K562 (cell line): ENCODE measurements at regions not wholly inside any gene's neighbourhood (a gene's known extent, or its start where the extent isn't known, plus 50 kb on each side); places are given as distances from the start of the nearest gene placed in this dataset.

Experiments
- ATAC-seq: fragments of 200-7000 bp; cut with Tn5 transposase; 3 replicates; pipeline ENCODE4 v1.9.1; 2020; ENCODE audit warnings: moderate library complexity
- BruUV-seq: library from RNA; stranded (reverse); fragments of 400-500 nt; replicated peaks from 2 replicates; lab custom pipeline; 2021; lab: Mats Ljungman, UMichigan
- CTCF ChIA-PET: fragments of 300-600 bp; formaldehyde crosslinking; extraction: SDS; loops from one replicate; lab custom pipeline; 2021; ENCODE audit warnings: low intra/inter-chr PET ratio; lab: Yijun Ruan, JAX
- POLR2A ChIA-PET: fragments of 300-600, 350-650 bp; sonication (Branson Sonifier 250); formaldehyde crosslinking; extraction: SDS; loops from one replicate; lab custom pipeline; 2021; ENCODE audit warnings: antibody characterized with exemption, inconsistent platforms; lab: Yijun Ruan, JAX
- DNase-seq, 4 experiments: peaks; one replicate each; pipeline versions ENCODE4 v3.0.0 to v3.0.0-alpha.2; 2011 to 2018; ENCODE audit warnings: low spot score in 3 of 4, mixed read lengths in 3 of 4; ENCODE audit errors: extremely low read depth in 1 of 4
- FAIRE-seq: peaks from 2 replicates; lab custom pipeline; 2011; peaks lifted over from hg19 to GRCh38; lab: Jason Lieb, UNC
- H2AFZ ChIP-seq: 2 replicates; pipeline ENCODE4 v1.6.0; 2011; ENCODE audit warnings: low read depth, low read length, control low read depth, inconsistent platforms
- H3K27ac ChIP-seq: fragments of 200-600 bp; 3 replicates; pipeline ENCODE4 v1.8.0; 2011; ENCODE audit warnings: low read depth, mild to moderate bottlenecking, control low read depth, inconsistent platforms, low read length, moderate library complexity, mixed read lengths; ENCODE audit errors: extremely low read depth
- H3K27me3 ChIP-seq, 2 experiments: fragments of 300-600 bp in 1 of 2; 2 replicates in 1 of 2; 3 replicates in 1 of 2; pipeline versions ENCODE4 v1.6.0 to v1.8.0; 2011; ENCODE audit warnings: inconsistent platforms in 2 of 2, low read length in 2 of 2, mild to moderate bottlenecking in 1 of 2, mixed read lengths in 1 of 2, moderate library complexity in 1 of 2; ENCODE audit not compliant: control insufficient read depth in 2 of 2, insufficient read depth in 2 of 2
- H3K36me3 ChIP-seq: fragments of 300-600 bp; 3 replicates; pipeline ENCODE4 v1.8.0; 2011; ENCODE audit warnings: mild to moderate bottlenecking, low read length, inconsistent platforms; ENCODE audit not compliant: control insufficient read depth, insufficient read depth
- H3K4me1 ChIP-seq, 2 experiments: fragments of 200-600 bp in 1 of 2; replicated peaks in 1 of 2; 2 replicates in 1 of 2; 3 replicates in 1 of 2; pipeline versions ENCODE4 v1.5.1 to v1.8.0; 2011; ENCODE audit warnings: inconsistent platforms in 2 of 2, low read length in 2 of 2, mild to moderate bottlenecking in 1 of 2, mixed read lengths in 1 of 2, moderate library complexity in 1 of 2; ENCODE audit not compliant: control insufficient read depth in 2 of 2, insufficient read depth in 2 of 2
- H3K4me2 ChIP-seq: 2 replicates; pipeline ENCODE4 v1.6.1; 2011; ENCODE audit warnings: low read length, control low read depth, inconsistent platforms, mixed read lengths; ENCODE audit not compliant: insufficient read depth
- H3K4me3 ChIP-seq: fragments of 200-600 bp; sonication (generic), shearing (Covaris generic); 2 replicates; pipeline ENCODE4 v1.5.1; 2016; ENCODE audit warnings: control low read depth, inconsistent platforms
- H3K79me2 ChIP-seq: fragments of 200-600 bp; 3 replicates; pipeline ENCODE4 v1.8.0; 2011; ENCODE audit warnings: low read length, inconsistent platforms; ENCODE audit not compliant: control insufficient read depth, insufficient read depth
- H3K9ac ChIP-seq, 2 experiments: 2 replicates each; pipeline versions ENCODE4 v1.6.0 to v1.6.1; 2011; ENCODE audit warnings: low read depth in 2 of 2, low read length in 2 of 2, control low read depth in 1 of 2, inconsistent platforms in 1 of 2, mild to moderate bottlenecking in 1 of 2, mixed read lengths in 1 of 2; ENCODE audit not compliant: insufficient read depth in 1 of 2
- H3K9me1 ChIP-seq: one replicate; pipeline ENCODE4 v1.6.0; 2011; ENCODE audit warnings: inconsistent platforms, mild to moderate bottlenecking, low read length, moderate library complexity; ENCODE audit not compliant: control insufficient read depth, insufficient read depth
- H3K9me3 ChIP-seq: replicated peaks from 2 replicates; pipeline ENCODE4 v1.5.1; 2011; ENCODE audit warnings: low read depth, low read length, inconsistent platforms; ENCODE audit not compliant: control insufficient read depth, insufficient read depth
- H4K20me1 ChIP-seq: replicated peaks from 2 replicates; pipeline ENCODE4 v1.6.1; 2011; ENCODE audit warnings: low read length, inconsistent platforms, mixed read lengths; ENCODE audit not compliant: control insufficient read depth, insufficient read depth
- C11orf30 ChIP-seq: fragments of 450-650 bp; IDR thresholded peaks from 2 replicates; pipeline ENCODE4 v1.6.1; 2016; ENCODE audit warnings: low read depth, mild to moderate bottlenecking
- FOXA3 ChIP-seq, 2 experiments: fragments of 450-650 bp in 1 of 2; sonication (generic) in 1 of 2; formaldehyde crosslinking; IDR thresholded peaks in 1 of 2; conservative IDR thresholded peaks in 1 of 2; 2 replicates each; pipeline versions ENCODE4 v1.4.0 to v1.8.0; 2020 to 2022; ENCODE audit warnings: mild to moderate bottlenecking in 2 of 2, missing genetic modification reagents in 1 of 2
- GTF2F1 ChIP-seq: IDR thresholded peaks from 2 replicates; pipeline ENCODE4 v1.6.1; 2011; ENCODE audit warnings: low read depth, low read length, improper control_type of control experiment
- MAFG ChIP-seq: fragments of 450-650 bp; conservative IDR thresholded peaks from 2 replicates; pipeline ENCODE4 v1.6.1; 2016; ENCODE audit warnings: missing genetic modification characterization, missing compliant biosample characterization
- OTX1 ChIP-seq: fragments of 450-650 bp; formaldehyde crosslinking; IDR thresholded peaks from 2 replicates; pipeline ENCODE4 v1.4.0; 2022; ENCODE audit warnings: mild to moderate bottlenecking
- TCF7L2 ChIP-seq: fragments of 150-350 bp; IDR thresholded peaks from 2 replicates; pipeline ENCODE4 v1.6.1; 2016; ENCODE audit warnings: low read depth, mild to moderate bottlenecking, low read length, moderate library complexity
- ZNF316 ChIP-seq: fragments of 450-650 bp; IDR thresholded peaks from 2 replicates; pipeline ENCODE4 v1.6.1; 2016
- WGBS: fragments of 100-300 bp; shearing (Covaris generic); methylation state at CpG from one replicate; pipeline ENCODE4 v1.1.6; 2016; ENCODE audit warnings: low coverage, mixed read lengths; ENCODE audit not compliant: insufficient coverage; ENCODE audit errors: missing lambda C conversion rate; 5-methylcytosine and 5-hydroxymethylcytosine counted together
- in situ Hi-C: fragments of 300-500 bp; cut with MboI; formaldehyde crosslinking; loops from 4 replicates; pipeline ENCODE4 v1.15.0; 2018; ENCODE audit warnings: inconsistent platforms, mixed read lengths
- intact Hi-C: fragments of 100-400 bp; cut with micrococcal nuclease; formaldehyde crosslinking; loops from 2 replicates; pipeline ENCODE4 v1.14.2; 2022

- TF ChIP-seq GTF2F1 = no peak
- TF ChIP-seq TCF7L2 = no peak
- no peak for TF ChIP-seq OTX1 (CRISPR knock-in tag)
These were observed 62.3 kb upstream of the RUNX1 start (continued) for GRCh38 chr21:35111321-35111930.

GRCh38 chr21:35108887-35109286 lies 59.8 kb upstream of the RUNX1 start:
- CTCF ChIA-PET = no interaction called here
- H3K79me2 ChIP-seq = no peaks in the 10 kb centered on the region
- H4K20me1 ChIP-seq = no peaks in the 10 kb centered on the region
- intact Hi-C loops (loop anchor here (5.0 kb wide), 2 partner anchors 202 to 288 kb away; no protein-coding TSS in a partner anchor), in situ Hi-C loops (no loop called here)
- ATAC-seq = no peak
- 76% methylated on average over 3 of the region's 3 CpGs for WGBS
- POLR2A ChIA-PET = no interaction called here
- no peaks in the 10 kb centered on the region for H3K9me1 ChIP-seq
- no peak overlapping the region for H3K4me3 ChIP-seq
- H3K4me2 ChIP-seq = no peak overlapping the region
- no peaks in the 10 kb centered on the region for H3K27me3 ChIP-seq
- no peaks in the 10 kb centered on the region for H3K36me3 ChIP-seq
- peaks cover 18 to 42% of the 10 kb centered on the region in 2 experiments for H3K4me1 ChIP-seq
- H2AFZ ChIP-seq = no peak overlapping the region; the same call in 1 of the 2 replicates
- H3K9ac ChIP-seq = no peak overlapping the region
- TF ChIP-seq FOXA3 (CRISPR knock-in tag; conservative IDR thresholded peaks at IDR 0.05 in 1 of 2, IDR thresholded peaks at IDR 0.05 in 1 of 2) = no peak
- peak; percentile 80 for TF ChIP-seq C11orf30
- peak; percentile 85 for TF ChIP-seq ZNF316
- peak; percentile 38 for TF ChIP-seq MAFG (tag)
- H3K9me3 ChIP-seq = no peaks in the 10 kb centered on the region
- H3K27ac ChIP-seq = no peak overlapping the region
- DNase-seq = no peak
- no TSS peak for BruUV-seq
- FAIRE-seq = no peak
